Hypothalamus (tissue), 51 donors: ENCODE measurements at regions not wholly inside any gene's neighbourhood (a gene's known extent, or its start where the extent isn't known, plus 50 kb on each side); places are given as distances from the start of the nearest gene placed in this dataset.
"Not testable (repeated sequence)": the region's sequence is repeated elsewhere in the genome, so short reads cannot be mapped to it uniquely, and the experiment has no call there.

Experiments used
- DNase-seq, 51 donors: peaks; one replicate each; lab custom pipeline; 2025; lab: John Stamatoyannopoulos, UW

GRCh38 chr22:22817468-22818201 is 70.0 kb upstream of the IGLL5 start:
- no peak for DNase-seq

GRCh38 chr22:22818202-22818538 is 69.4 kb upstream of the IGLL5 start:
- no peak for DNase-seq

- no peak for DNase-seq
Measured at GRCh38 chr22:22818861-22819855, 68.5 kb upstream of the IGLL5 start.

GRCh38 chr22:22820076-22820475 is 67.5 kb upstream of the IGLL5 start:
- no peak for DNase-seq

GRCh38 chr22:22820626-22821025 is 67.0 kb upstream of the IGLL5 start:
- DNase-seq = no peak

- no peak for DNase-seq
Measured at GRCh38 chr22:22821340-22821739, 66.3 kb upstream of the IGLL5 start.

- no peak for DNase-seq
Measured at GRCh38 chr22:22822106-22822505, 65.5 kb upstream of the IGLL5 start.

- not testable (repeated sequence) for DNase-seq
Measured at GRCh38 chr22:22822553-22822952, 65.1 kb upstream of the IGLL5 start.

GRCh38 chr22:22823131-22823810 is 64.3 kb upstream of the IGLL5 start:
- DNase-seq = no peak

GRCh38 chr22:22824340-22825212 is 63.0 kb upstream of the IGLL5 start:
- no peak for DNase-seq

GRCh38 chr22:22825213-22825593 is 62.4 kb upstream of the IGLL5 start:
- DNase-seq = no peak

GRCh38 chr22:22827187-22827939 is 60.3 kb upstream of the IGLL5 start:
- no peak for DNase-seq

- no peak for DNase-seq
Measured at GRCh38 chr22:22830193-22830592, 57.4 kb upstream of the IGLL5 start.

GRCh38 chr22:22830957-22831688 is 56.5 kb upstream of the IGLL5 start:
- DNase-seq = no peak

- DNase-seq = no peak
Measured at GRCh38 chr22:22833059-22833458, 54.6 kb upstream of the IGLL5 start.

- DNase-seq = no peak
Measured at GRCh38 chr22:22833488-22833887, 54.1 kb upstream of the IGLL5 start.

- DNase-seq = no peak
Measured at GRCh38 chr22:22834204-22834603, 53.4 kb upstream of the IGLL5 start.

GRCh38 chr22:22834783-22835182 is 52.8 kb upstream of the IGLL5 start:
- no peak for DNase-seq

- no peak for DNase-seq
Measured at GRCh38 chr22:22835242-22835641, 52.4 kb upstream of the IGLL5 start.
